ENCODE measurements at regions not wholly inside any gene's neighbourhood (a gene's known extent, or its start where the extent isn't known, plus 50 kb on each side); places are given as distances from the start of the nearest gene placed in this dataset.
"Not testable (repeated sequence)": the region's sequence is repeated elsewhere in the genome, so short reads cannot be mapped to it uniquely, and the experiment has no call there.

DNA sequence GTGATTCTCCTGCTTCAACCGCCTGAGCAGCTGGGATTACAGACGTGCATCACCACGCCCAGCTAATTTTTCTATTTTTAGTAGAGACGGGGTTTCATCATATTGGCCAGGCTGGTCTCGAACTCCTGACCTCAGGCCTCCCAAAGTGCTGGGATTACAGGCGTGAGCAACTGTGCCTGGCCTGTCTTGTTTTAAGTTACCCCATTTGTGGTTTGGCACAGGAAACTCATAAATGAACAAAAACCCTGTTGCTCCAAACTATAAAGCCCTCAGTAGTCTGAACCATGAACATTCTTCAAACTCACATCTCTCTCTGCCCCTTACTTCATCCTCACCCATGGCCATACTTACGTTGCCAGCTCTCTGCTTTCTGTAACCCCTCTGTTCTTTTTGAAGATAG, 61.7 kb downstream of the RHOU start:
- H3K4me1 Mint-ChIP-seq (ENCODE audit: low read depth in 2 of 2): peaks cover 8 to 27% of the 10 kb centered on the region in 2 donors
- not testable (repeated sequence) for ATAC-seq; H3K4me3 Mint-ChIP-seq; H3K27ac Mint-ChIP-seq; DNase-seq (ENCODE audit: low spot score); H3K9me3 Mint-ChIP-seq; H3K27me3 Mint-ChIP-seq
- peaks cover 14% of the 10 kb centered on the region for H3K36me3 Mint-ChIP-seq

DNA sequence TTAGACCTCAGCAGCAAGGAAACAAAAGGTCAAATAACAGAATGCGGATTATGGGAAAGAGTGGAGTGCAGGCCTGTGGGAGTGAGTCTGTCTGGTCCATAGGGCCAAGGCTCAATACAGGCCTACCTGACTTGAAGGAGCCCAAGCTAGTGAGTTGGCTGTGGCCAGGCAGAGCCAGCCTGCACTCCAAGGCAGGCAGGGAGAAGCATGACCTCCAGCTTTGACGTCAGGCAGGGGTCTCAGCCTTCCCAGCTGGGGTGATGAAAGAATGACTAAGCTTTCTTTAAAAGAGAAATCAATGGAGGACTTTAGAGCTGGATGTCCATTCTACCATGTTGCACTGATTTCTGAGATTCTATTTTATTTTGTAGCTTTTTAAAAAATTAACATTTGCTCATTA, 62.8 kb downstream of the RHOU start:
- Mint-ChIP-seq H3K36me3 (peaks cover 14% of the 10 kb centered on the region), H3K9me3 (peaks cover 9% of the 10 kb centered on the region), H3K27me3 (peaks cover 4 to 7% of the 10 kb centered on the region in 2 donors), H3K4me3 (no peak overlapping the region), H3K4me1 (ENCODE audit: low read depth in 2 of 2) (peaks cover 8 to 27% of the 10 kb centered on the region in 2 donors), H3K27ac (no peak overlapping the region)
- ATAC-seq (no peak), DNase-seq (ENCODE audit: low spot score) (no peak)

DNA sequence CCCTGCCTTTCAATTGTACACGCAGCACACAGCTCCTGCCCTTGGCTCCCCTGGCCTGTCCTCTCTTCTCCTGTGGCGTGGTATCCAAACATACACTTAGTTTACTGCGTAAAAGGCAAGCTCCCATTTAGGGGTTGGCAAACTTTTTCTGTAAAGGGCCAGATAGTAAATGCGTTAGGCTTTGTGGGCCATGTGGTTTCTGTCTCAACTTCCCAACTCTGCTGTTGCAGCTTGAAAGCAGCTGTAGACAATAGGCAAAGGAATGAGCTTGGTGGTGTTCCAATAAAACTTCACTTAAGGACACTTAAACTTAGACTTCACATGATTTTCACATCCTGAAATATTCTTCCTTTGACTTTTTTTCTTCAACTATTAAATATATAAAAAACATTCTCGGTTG, 63.3 kb downstream of the RHOU start:
- Mint-ChIP-seq H3K27me3 (peaks cover 4 to 7% of the 10 kb centered on the region in 2 donors), H3K9me3 (peaks cover 9% of the 10 kb centered on the region), H3K4me1 (ENCODE audit: low read depth in 2 of 2) (peaks cover 8 to 27% of the 10 kb centered on the region in 2 donors), H3K27ac (no peak overlapping the region), H3K4me3 (no peak overlapping the region), H3K36me3 (peaks cover 14% of the 10 kb centered on the region)
- ATAC-seq: no peak
- DNase-seq (ENCODE audit: low spot score): no peak

DNA sequence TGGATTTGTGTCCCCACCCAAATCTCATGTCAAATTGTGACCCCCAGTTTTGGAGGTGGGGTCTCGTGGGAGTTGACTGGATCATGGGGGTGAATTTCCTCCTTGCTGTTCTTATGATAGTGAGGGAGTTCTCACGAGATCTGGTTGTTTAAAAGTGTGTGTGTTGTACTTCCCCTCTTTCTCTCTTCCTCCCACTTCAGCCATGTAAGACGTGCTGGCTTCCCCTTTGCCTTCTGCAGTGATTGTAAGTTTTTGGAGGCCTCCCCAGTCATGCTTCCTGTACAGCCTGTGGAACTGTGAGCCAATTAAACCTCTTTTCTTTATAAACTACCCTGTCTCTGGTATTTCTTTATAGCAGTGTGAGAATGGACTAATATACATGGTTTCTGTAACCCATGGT, 64.6 kb downstream of the RHOU start:
- Mint-ChIP-seq H3K27me3 (peaks cover 4 to 7% of the 10 kb centered on the region in 2 donors), H3K4me3 (no peak overlapping the region), H3K4me1 (ENCODE audit: low read depth in 2 of 2) (peaks cover 13 to 34% of the 10 kb centered on the region in 2 donors), H3K27ac (no peak overlapping the region), H3K36me3 (peaks cover 14% of the 10 kb centered on the region), H3K9me3 (peaks cover 9% of the 10 kb centered on the region)
- DNase-seq (ENCODE audit: low spot score) (no peak), ATAC-seq (no peak)

DNA sequence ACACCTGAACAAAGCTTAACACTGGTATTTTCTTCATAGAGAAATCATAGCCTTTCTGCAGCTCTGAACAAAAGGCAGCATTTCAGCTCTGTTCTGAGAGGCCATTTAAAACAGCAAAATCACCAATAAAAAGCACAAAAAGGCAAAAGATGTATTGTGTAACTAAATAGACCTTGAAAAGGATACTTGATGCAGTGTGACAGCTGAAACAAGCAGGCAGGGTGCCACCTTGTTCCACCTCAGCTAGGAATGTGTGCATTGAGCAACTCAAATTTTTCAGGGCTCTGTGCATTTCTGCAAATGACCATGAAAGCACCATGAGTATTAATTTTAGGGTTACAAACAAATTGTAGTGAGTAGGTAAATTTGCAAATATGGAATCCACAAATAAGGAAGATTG, 65.8 kb downstream of the RHOU start:
- peaks cover 9% of the 10 kb centered on the region for H3K9me3 Mint-ChIP-seq
- no peak for ATAC-seq
- DNase-seq (ENCODE audit: low spot score): no peak
- H3K27ac Mint-ChIP-seq: no peak overlapping the region
- H3K4me1 Mint-ChIP-seq (ENCODE audit: low read depth in 2 of 2): peaks cover 21 to 37% of the 10 kb centered on the region in 2 donors
- H3K36me3 Mint-ChIP-seq: peaks cover 14% of the 10 kb centered on the region
- H3K4me3 Mint-ChIP-seq: no peak overlapping the region
- H3K27me3 Mint-ChIP-seq: peaks cover 6 to 14% of the 10 kb centered on the region in 2 donors

DNA sequence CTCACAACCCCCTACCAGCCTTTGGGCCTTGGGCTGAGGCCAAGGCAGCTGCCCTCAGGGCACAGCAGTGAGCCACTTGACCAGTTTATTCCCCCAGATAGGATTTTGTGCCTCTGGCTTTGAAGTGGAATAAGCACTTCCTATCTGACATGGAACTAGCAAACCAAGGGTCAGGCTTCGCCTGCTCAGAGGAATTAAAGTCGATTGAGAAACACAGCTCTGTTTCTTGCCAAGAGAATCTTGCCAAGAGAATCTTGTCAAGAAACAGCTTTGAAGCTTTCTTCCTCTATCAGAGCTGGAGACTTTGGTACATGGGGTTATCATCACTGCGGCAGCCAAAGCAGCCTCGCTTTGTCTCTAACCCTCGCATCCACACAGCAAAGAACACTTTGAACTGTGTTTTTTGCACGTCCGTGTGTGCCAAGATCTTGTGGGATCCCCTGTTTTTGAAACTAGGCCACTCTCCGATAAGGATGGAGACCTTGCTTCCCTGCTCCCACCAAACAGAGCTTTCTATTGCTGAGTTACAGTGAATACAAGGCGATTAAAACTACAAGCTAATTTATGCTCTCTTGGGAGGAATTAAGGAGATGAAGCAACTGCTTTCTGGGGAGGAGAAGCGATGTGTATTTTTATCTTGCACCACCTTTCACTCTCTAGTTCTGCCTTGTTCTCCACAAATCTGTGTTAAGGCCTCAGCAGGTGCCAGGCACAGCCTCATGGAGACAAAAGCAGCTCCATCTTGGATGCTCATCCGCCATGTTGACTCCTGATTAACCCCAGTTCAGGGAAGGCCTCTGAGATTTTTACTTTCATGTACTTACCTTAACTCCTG, 67.3 kb downstream of the RHOU start:
- Mint-ChIP-seq H3K9me3 (peaks cover 4% of the 10 kb centered on the region), H3K27ac (no peak overlapping the region), H3K4me1 (ENCODE audit: low read depth in 2 of 2) (peaks cover 18 to 29% of the 10 kb centered on the region in 2 donors), H3K27me3 (peaks cover 6 to 14% of the 10 kb centered on the region in 2 donors), H3K4me3 (no peak overlapping the region), H3K36me3 (peaks cover 10% of the 10 kb centered on the region)
- ATAC-seq (no peak), DNase-seq (ENCODE audit: low spot score) (no peak)

DNA sequence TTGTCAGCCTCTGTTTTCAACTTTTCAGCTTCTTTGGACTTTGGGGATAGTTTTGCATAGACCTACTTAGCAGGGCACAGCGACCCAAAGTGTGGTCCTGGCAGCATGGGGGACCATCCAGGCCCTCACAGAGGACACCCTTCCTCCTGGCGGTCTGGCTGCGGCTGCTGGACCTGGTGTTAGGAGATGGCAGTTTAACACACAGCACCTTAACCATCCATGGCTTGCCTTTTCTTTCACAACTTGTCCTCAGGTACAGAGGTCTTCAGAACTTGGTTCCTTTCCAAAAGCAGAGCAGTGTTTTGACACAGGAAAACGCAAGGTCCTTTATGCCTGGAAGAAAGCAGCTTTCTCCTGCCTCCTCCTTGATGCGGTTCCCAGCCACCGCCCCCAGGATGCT, 68.1 kb downstream of the RHOU start:
- peaks cover 6 to 14% of the 10 kb centered on the region in 2 donors for H3K27me3 Mint-ChIP-seq

DNA sequence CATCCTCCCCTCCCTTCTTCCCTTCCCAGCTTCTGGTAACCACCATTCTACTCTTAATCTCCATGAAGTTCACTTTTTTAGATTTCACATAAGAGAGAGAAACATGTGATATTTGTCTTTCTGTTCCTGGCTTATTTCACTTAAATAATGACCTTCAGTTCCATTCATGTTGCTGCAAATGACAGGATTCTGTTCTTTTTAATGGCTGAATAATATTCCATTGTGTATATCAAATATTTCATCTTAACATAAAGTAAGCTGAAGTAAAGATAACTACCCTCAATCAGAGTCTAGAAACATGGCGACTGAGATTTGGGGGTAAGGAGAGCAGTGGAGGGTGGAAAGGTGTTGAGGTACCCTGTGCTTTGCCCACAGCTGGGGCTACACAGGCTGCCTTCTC, 68.9 kb downstream of the RHOU start:
- H3K4me3 Mint-ChIP-seq: no peak overlapping the region
- peaks cover 6 to 14% of the 10 kb centered on the region in 2 donors for H3K27me3 Mint-ChIP-seq
- peaks cover 2% of the 10 kb centered on the region for H3K9me3 Mint-ChIP-seq
- no peak for DNase-seq (ENCODE audit: low spot score)
- peaks cover 10% of the 10 kb centered on the region for H3K36me3 Mint-ChIP-seq
- no peak for ATAC-seq
- peak overlapping the region; percentile 19 to 56 for H3K27ac Mint-ChIP-seq
- H3K4me1 Mint-ChIP-seq (ENCODE audit: low read depth in 2 of 2): peaks cover 18 to 26% of the 10 kb centered on the region in 2 donors

More for the DNA sequence above, 68.1 kb downstream of the RHOU start:
- no peak for DNase-seq (ENCODE audit: low spot score)
- no peak overlapping the region for H3K4me3 Mint-ChIP-seq
- no peak overlapping the region for H3K27ac Mint-ChIP-seq
- H3K4me1 Mint-ChIP-seq (ENCODE audit: low read depth in 2 of 2): peaks cover 18 to 26% of the 10 kb centered on the region in 2 donors
- peaks cover 10% of the 10 kb centered on the region for H3K36me3 Mint-ChIP-seq
- no peak for ATAC-seq
- H3K9me3 Mint-ChIP-seq: peaks cover 2% of the 10 kb centered on the region

DNA sequence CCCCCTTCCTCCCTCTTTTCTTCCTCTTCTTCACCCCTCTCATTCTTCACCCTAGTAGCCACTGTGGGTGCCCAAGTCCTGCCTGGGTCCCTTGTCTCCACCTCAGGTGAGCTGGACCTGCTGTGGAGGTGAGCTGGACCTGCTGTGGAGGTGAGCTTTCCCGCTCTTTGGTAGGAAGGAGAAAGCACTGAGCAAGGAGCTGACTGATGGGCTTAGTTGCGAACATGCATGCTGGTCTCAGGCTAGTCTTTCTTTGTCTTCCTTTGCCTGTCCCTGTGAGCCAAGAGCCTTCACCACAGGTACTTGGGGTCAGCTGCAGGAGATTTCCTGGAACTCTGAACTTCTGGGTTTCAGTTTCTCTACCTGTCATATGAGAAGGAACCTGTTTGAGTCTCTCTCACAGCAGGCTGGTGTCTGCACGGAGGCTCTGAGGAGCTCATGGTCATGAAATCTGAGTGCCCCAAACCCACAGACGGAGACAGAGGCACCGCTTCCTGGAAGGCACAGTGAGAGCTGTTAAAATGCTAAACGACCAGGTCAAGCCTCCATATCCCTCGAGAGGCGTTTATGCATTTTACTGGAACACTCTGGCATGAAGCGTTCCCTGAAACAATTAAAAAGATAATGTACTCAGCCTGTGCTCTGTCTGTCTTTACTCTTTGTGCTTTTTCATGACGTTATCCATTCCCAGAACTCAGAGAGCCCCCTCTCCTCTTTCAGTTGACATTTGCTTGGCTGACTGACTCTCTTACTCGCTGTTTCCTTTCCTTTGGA, 69.5 kb downstream of the RHOU start:
- no peak for DNase-seq (ENCODE audit: low spot score)
- Mint-ChIP-seq H3K36me3 (peaks cover 4% of the 10 kb centered on the region), H3K27me3 (peaks cover 3 to 7% of the 10 kb centered on the region in 2 donors), H3K9me3 (peaks cover 2% of the 10 kb centered on the region), H3K4me3 (peak overlapping the region; percentile 69), H3K27ac (peak overlapping the region; percentile 19 to 56), H3K4me1 (ENCODE audit: low read depth in 2 of 2) (peaks cover 17 to 21% of the 10 kb centered on the region in 2 donors)
- ATAC-seq: peak; percentile 83 to 89

DNA sequence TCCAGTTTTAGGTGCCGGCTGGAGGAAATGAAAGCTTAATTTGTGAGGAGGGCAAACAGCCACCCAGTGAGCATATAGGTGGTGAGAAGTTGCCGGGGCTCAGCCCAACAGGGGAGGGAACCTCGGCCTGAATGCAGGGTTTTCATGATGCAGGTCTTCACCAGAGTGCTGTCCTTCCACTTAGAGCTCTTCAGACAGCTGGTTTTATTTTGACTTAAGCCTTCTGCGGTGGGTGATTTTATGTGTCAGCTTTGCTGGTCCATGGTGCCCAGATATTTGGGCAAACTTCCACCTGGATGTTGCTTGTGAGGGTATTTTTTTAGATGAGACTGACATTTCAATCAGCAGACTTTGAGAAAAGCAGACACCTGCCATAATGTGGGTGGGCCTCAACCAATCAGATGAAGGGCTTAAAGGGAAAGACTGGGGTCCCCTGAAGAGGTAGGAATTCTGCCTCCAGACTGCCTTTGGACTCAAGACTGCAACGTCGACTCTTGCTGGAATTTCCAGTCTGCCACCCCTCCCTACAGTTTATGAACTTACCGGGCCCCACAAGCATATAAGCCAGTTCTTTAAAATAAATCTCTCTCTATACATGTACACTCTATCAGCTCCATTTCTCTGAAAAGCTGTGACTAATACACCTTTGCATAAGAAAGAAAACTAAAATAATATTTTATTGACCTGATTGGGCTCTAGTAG, 72.8 kb downstream of the RHOU start:
- Mint-ChIP-seq H3K36me3 (no peaks in the 10 kb centered on the region), H3K27me3 (peaks cover 3 to 7% of the 10 kb centered on the region in 2 donors), H3K27ac (no peak overlapping the region), H3K9me3 (no peaks in the 10 kb centered on the region), H3K4me3 (no peak overlapping the region), H3K4me1 (ENCODE audit: low read depth in 2 of 2) (peaks cover 17 to 31% of the 10 kb centered on the region in 2 donors)
- DNase-seq (ENCODE audit: low spot score) (no peak), ATAC-seq (no peak)

DNA sequence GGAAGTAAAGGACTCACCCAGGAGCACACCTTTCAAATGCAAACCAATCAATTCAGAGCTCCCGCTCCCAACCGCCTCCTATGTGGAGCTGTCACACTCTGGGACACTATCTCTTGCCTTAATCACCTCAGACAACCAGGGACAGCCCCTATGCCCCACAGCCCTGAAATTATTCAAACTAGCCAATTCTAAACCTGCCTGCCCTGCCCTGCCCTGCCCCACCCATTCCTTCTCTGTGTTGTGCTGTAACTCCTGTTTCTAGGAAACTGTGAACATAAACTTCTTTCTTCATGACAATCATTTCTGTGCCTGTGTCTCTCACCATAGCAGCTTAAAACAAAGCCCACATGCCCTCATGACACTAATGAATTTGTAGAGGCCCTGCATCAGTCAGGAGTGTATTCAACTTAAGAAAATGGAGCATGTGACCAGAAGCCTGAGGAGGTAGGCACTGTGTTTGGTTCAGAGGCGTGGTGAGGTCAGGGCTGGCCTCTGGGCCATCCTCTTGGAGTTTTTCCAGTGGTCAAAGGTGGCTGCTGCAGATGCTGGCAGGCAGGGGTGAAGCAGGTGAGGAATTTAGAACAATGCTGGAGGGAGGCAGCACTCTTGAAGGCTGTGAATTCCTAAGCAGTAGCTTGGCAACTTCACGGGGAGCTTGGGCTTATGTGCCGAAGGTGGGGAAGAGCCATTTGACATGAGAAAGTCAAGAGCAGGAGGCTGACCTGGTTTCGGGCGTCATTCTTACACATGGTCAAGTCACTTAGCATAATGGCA, 74.5 kb downstream of the RHOU start:
- ATAC-seq (peak; percentile 28 to 32), DNase-seq (ENCODE audit: low spot score) (no peak)
- H3K27ac Mint-ChIP-seq: no peak overlapping the region
- no peak overlapping the region for H3K4me3 Mint-ChIP-seq
- peaks cover 3 to 7% of the 10 kb centered on the region in 2 donors for H3K27me3 Mint-ChIP-seq
- no peaks in the 10 kb centered on the region for H3K9me3 Mint-ChIP-seq
- peaks cover 13 to 25% of the 10 kb centered on the region in 2 donors for H3K4me1 Mint-ChIP-seq (ENCODE audit: low read depth in 2 of 2)
- H3K36me3 Mint-ChIP-seq: no peaks in the 10 kb centered on the region

DNA sequence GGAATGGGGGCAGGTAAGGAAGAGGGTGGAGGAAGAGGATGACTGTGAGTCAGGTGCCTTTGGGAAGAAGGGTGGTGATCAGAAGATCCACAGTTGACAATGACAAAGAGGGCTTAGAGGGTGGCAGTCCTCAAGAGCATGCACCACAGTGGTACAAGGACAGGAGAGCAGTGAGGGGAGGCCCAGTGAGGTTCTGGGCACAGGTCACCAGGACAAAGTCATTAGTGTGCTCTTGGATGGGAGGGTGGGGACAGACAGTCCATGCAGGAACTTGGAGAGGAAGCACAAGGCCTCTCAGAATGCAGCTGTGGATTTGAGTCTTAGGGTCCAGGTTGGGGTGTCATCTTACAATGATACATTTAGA, 75.1 kb downstream of the RHOU start:
- H3K4me1 Mint-ChIP-seq (ENCODE audit: low read depth in 2 of 2): peaks cover 7 to 19% of the 10 kb centered on the region in 2 donors

More for the DNA sequence above, 75.1 kb downstream of the RHOU start:
- Mint-ChIP-seq H3K27ac (no peak overlapping the region), H3K9me3 (no peaks in the 10 kb centered on the region), H3K4me3 (no peak overlapping the region), H3K36me3 (no peaks in the 10 kb centered on the region), H3K27me3 (peaks cover 5% of the 10 kb centered on the region in 2 donors)
- DNase-seq (ENCODE audit: low spot score): no peak
- ATAC-seq: no peak

Data from natural killer cell treated with Interleukin-12 subunit alpha and Interleukin-12 subunit beta and Interleukin-15 and Interleukin-18, amount 100 ng/mL, for 72 hours (primary cell).